ENCODE measurements at regions not wholly inside any gene's neighbourhood (a gene's known extent, or its start where the extent isn't known, plus 50 kb on each side); places are given as distances from the start of the nearest gene placed in this dataset.

DNA sequence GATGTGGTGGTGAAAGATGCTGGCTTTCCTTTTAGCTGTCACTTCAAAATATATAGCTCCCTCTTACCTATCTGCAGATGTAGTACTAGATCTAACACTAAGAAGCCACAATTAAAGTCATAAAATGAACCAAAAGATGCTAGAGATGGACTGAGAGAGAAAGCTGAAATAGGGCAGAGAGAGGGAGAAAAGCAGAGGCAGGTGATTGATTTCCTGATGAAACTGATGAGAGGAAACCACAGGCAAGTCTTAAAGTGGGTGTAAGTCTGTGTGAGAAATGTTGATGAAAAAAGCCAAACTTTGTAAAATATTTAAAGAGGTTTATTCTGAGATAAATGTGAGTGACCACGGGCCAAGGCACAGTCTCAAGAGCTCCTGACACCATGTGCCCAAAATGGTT is 194.3 kb upstream of the MBL2 start:
- TF ChIP-seq POLR2AphosphoS5 (IDR thresholded peaks at IDR 0.05; ENCODE audit: borderline replicate concordance, low read depth, low read length) = no peak
- TF ChIP-seq EZH2 (IDR thresholded peaks at IDR 0.05) = no peak
- TF ChIP-seq FOXP2 (optimal IDR thresholded peaks at IDR 0.05; ENCODE audit: control extremely low read depth, extremely low read length, insufficient read depth) = no peak

Measured in SK-N-MC (cell line).